NB4 (cell line): ENCODE measurements at regions not wholly inside any gene's neighbourhood (a gene's known extent, or its start where the extent isn't known, plus 50 kb on each side); places are given as distances from the start of the nearest gene placed in this dataset.

ENCODE experiments used
- CTCF ChIP-seq: IDR thresholded peaks from one replicate; pipeline ENCODE4 v1.5.1; 2012; ENCODE audit warnings: low read depth, low read length
- MYC ChIP-seq: IDR thresholded peaks from 2 replicates; pipeline ENCODE4 v1.6.1; 2011; ENCODE audit warnings: low read depth, low read length
- POLR2A ChIP-seq: IDR thresholded peaks from 2 replicates; pipeline ENCODE4 v1.6.1; 2011; ENCODE audit warnings: mild to moderate bottlenecking; ENCODE audit not compliant: insufficient read length; ENCODE audit errors: extremely low read depth

- no peak for TF ChIP-seq CTCF
- TF ChIP-seq POLR2A: no peak
- TF ChIP-seq MYC: no peak
Measured at GRCh38 chr6:145274083-145274482, 461.2 kb downstream of the EPM2A start.
